A673 (cell line): ENCODE measurements at regions not wholly inside any gene's neighbourhood (a gene's known extent, or its start where the extent isn't known, plus 50 kb on each side); places are given as distances from the start of the nearest gene placed in this dataset.

Source experiments
- BruUV-seq: library from RNA; stranded (reverse); fragments of 400-500 nt; replicated peaks from 2 replicates; lab custom pipeline; 2021; lab: Mats Ljungman, UMichigan
- CTCF ChIA-PET: fragments of 300-600 bp; sonication (Branson Sonifier 250); formaldehyde crosslinking; loops from one replicate; lab custom pipeline; 2022; ENCODE audit warnings: antibody characterized with exemption; lab: Charles Lee
- POLR2A ChIA-PET: fragments of 300-600 bp; sonication (Branson Sonifier 250); formaldehyde crosslinking; loops from one replicate; lab custom pipeline; 2022; ENCODE audit warnings: antibody characterized with exemption; ENCODE audit not compliant: low non-redundant PET; lab: Charles Lee
- DNase-seq: peaks from one replicate; pipeline ENCODE4 v3.0.0-alpha.2; 2015; ENCODE audit warnings: low spot score
- H3K27ac ChIP-seq: fragments of 200-600 bp; sonication (generic); 2 replicates; pipeline ENCODE4 v1.5.1; 2016; ENCODE audit warnings: mixed run types, low read depth, mild to moderate bottlenecking, mixed read lengths, antibody characterized with exemption, low read length; ENCODE audit not compliant: poor library complexity, severe bottlenecking
- H3K27me3 ChIP-seq: fragments of 200-600 bp; sonication (generic); replicated peaks from 2 replicates; pipeline ENCODE4 v1.6.1; 2017; ENCODE audit warnings: mixed run types, low read depth, mild to moderate bottlenecking, mixed read lengths, antibody characterized with exemption, low read length; ENCODE audit not compliant: insufficient read depth, poor library complexity
- H3K36me3 ChIP-seq: fragments of 200-600 bp; sonication (generic); 2 replicates; pipeline ENCODE4 v1.6.1; 2016; ENCODE audit warnings: mixed run types, mild to moderate bottlenecking, mixed read lengths, antibody characterized with exemption, low read length; ENCODE audit not compliant: insufficient read depth, poor library complexity, severe bottlenecking
- H3K4me1 ChIP-seq: fragments of 200-600 bp; sonication (generic); 2 replicates; pipeline ENCODE4 v1.6.1; 2017; ENCODE audit warnings: mixed run types, mild to moderate bottlenecking, mixed read lengths, antibody characterized with exemption, low read length; ENCODE audit not compliant: insufficient read depth, poor library complexity, severe bottlenecking
- H3K4me3 ChIP-seq: fragments of 200-600 bp; sonication (generic); 2 replicates; pipeline ENCODE4 v1.5.1; 2016; ENCODE audit warnings: low read depth, mixed run types, mild to moderate bottlenecking, mixed read lengths, low read length; ENCODE audit not compliant: poor library complexity, severe bottlenecking
- H3K9me3 ChIP-seq: fragments of 200-600 bp; sonication (generic); 2 replicates; pipeline ENCODE4 v1.6.1; 2016; ENCODE audit warnings: mixed run types, low read depth, mild to moderate bottlenecking, mixed read lengths, antibody characterized with exemption, low read length; ENCODE audit not compliant: poor library complexity, severe bottlenecking
- EZH2 ChIP-seq: fragments of 200-600 bp; sonication (generic); IDR thresholded peaks from 2 replicates; pipeline ENCODE4 v1.6.1; 2017; ENCODE audit warnings: borderline replicate concordance, low read depth, mild to moderate bottlenecking, mixed read lengths, antibody characterized with exemption, low read length; ENCODE audit not compliant: poor library complexity, severe bottlenecking
- intact Hi-C: fragments of 100-400 bp; cut with micrococcal nuclease; formaldehyde crosslinking; loops from one replicate; pipeline ENCODE4 v1.10.0; 2022; ENCODE audit not compliant: unreplicated experiment
- TF ChIP-seq, protein P1 (sequence below): fragments of 300-800, 200-600 bp; sonication (generic); conservative IDR thresholded peaks from 2 replicates; pipeline ENCODE4 v1.5.1; 2017; ENCODE audit warnings: low read depth, mild to moderate bottlenecking, antibody characterized with exemption, low read length, moderate library complexity, mixed read lengths

GRCh38 chr9:1157836-1158235 lies 107.7 kb downstream of the DMRT2 start:
- Histone ChIP-seq H3K36me3 (no peaks in the 10 kb centered on the region), H3K9me3 (no peaks in the 10 kb centered on the region), H3K27ac (no peak overlapping the region), H3K4me3 (no peak overlapping the region), H3K4me1 (no peaks in the 10 kb centered on the region), H3K27me3 (no peaks in the 10 kb centered on the region)
- DNase-seq: no peak
- TF ChIP-seq, protein P1, sequence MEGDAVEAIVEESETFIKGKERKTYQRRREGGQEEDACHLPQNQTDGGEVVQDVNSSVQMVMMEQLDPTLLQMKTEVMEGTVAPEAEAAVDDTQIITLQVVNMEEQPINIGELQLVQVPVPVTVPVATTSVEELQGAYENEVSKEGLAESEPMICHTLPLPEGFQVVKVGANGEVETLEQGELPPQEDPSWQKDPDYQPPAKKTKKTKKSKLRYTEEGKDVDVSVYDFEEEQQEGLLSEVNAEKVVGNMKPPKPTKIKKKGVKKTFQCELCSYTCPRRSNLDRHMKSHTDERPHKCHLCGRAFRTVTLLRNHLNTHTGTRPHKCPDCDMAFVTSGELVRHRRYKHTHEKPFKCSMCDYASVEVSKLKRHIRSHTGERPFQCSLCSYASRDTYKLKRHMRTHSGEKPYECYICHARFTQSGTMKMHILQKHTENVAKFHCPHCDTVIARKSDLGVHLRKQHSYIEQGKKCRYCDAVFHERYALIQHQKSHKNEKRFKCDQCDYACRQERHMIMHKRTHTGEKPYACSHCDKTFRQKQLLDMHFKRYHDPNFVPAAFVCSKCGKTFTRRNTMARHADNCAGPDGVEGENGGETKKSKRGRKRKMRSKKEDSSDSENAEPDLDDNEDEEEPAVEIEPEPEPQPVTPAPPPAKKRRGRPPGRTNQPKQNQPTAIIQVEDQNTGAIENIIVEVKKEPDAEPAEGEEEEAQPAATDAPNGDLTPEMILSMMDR: no peak
- TF ChIP-seq EZH2: no peak
- no TSS peak for BruUV-seq
- CTCF ChIA-PET: no interaction called here
- POLR2A ChIA-PET: no interaction called here
- intact Hi-C loops: no loop called here

GRCh38 chr9:1170918-1171317 lies 120.8 kb downstream of the DMRT2 start:
- Histone ChIP-seq H3K36me3 (no peaks in the 10 kb centered on the region), H3K9me3 (no peaks in the 10 kb centered on the region), H3K4me1 (no peaks in the 10 kb centered on the region), H3K27ac (no peak overlapping the region), H3K4me3 (no peak overlapping the region), H3K27me3 (no peaks in the 10 kb centered on the region)
- no peak for DNase-seq
- intact Hi-C loops: no loop called here
- BruUV-seq: no TSS peak
- ChIA-PET CTCF (no interaction called here), POLR2A (no interaction called here)
- TF ChIP-seq EZH2: no peak
- TF ChIP-seq, protein P1: no peak

GRCh38 chr9:1171546-1171945 lies 121.4 kb downstream of the DMRT2 start:
- ChIA-PET POLR2A (no interaction called here), CTCF (no interaction called here)
- Histone ChIP-seq H3K9me3 (no peaks in the 10 kb centered on the region), H3K27me3 (no peaks in the 10 kb centered on the region), H3K27ac (no peak overlapping the region), H3K4me3 (no peak overlapping the region), H3K36me3 (no peaks in the 10 kb centered on the region), H3K4me1 (no peaks in the 10 kb centered on the region)
- no peak for TF ChIP-seq EZH2
- TF ChIP-seq, protein P1: no peak
- DNase-seq: no peak
- BruUV-seq: no TSS peak
- intact Hi-C loops: no loop called here
